ENCODE measurements at regions not wholly inside any gene's neighbourhood (a gene's known extent, or its start where the extent isn't known, plus 50 kb on each side); places are given as distances from the start of the nearest gene placed in this dataset.

- Histone ChIP-seq H3K36me3 (ENCODE audit: insufficient read depth) (no peaks in the 10 kb centered on the region), H3K27me3 (ENCODE audit: insufficient read depth, low read depth) (no peaks in the 10 kb centered on the region), H3K27ac (no peak overlapping the region), H2AFZ (ENCODE audit: low read depth) (no peak overlapping the region), H4K20me1 (ENCODE audit: insufficient read depth) (no peaks in the 10 kb centered on the region), H3K4me1 (ENCODE audit: low read depth, poor library complexity, severe bottlenecking) (no peaks in the 10 kb centered on the region), H3K9ac (no peak overlapping the region), H3K4me3 (IDR thresholded peaks at IDR 0.05; ENCODE audit: insufficient read depth, low read depth, low read length) (no peak overlapping the region), H3K79me2 (ENCODE audit: insufficient read depth, low read depth) (no peaks in the 10 kb centered on the region), H3K4me2 (no peak overlapping the region)
- no peak for TF ChIP-seq CTCF (conservative IDR thresholded peaks at IDR 0.05; ENCODE audit: low read depth, low read length)
These were observed 235.3 kb upstream of the ROPN1 start for GRCh38 chr3:124227150-124227630.

- Histone ChIP-seq H3K4me2 (no peak overlapping the region), H4K20me1 (ENCODE audit: insufficient read depth) (no peaks in the 10 kb centered on the region), H3K27ac (no peak overlapping the region), H3K27me3 (ENCODE audit: insufficient read depth, low read depth) (no peaks in the 10 kb centered on the region), H3K4me1 (ENCODE audit: low read depth, poor library complexity, severe bottlenecking) (no peaks in the 10 kb centered on the region), H2AFZ (ENCODE audit: low read depth) (no peak overlapping the region), H3K4me3 (IDR thresholded peaks at IDR 0.05; ENCODE audit: insufficient read depth, low read depth, low read length) (no peak overlapping the region), H3K9ac (no peak overlapping the region), H3K79me2 (ENCODE audit: insufficient read depth, low read depth) (no peaks in the 10 kb centered on the region), H3K36me3 (ENCODE audit: insufficient read depth) (no peaks in the 10 kb centered on the region)
- no peak for TF ChIP-seq CTCF (conservative IDR thresholded peaks at IDR 0.05; ENCODE audit: low read depth, low read length)
These were observed 237.5 kb upstream of the ROPN1 start for GRCh38 chr3:124229420-124229819.

- Histone ChIP-seq H3K4me3 (IDR thresholded peaks at IDR 0.05; ENCODE audit: insufficient read depth, low read depth, low read length) (no peak overlapping the region), H3K36me3 (ENCODE audit: insufficient read depth) (no peaks in the 10 kb centered on the region)
These were observed 237.9 kb upstream of the ROPN1 start for GRCh38 chr3:124229836-124230235.

GRCh38 chr3:124230432-124230831 lies 238.5 kb upstream of the ROPN1 start:
- Histone ChIP-seq H4K20me1 (ENCODE audit: insufficient read depth) (no peaks in the 10 kb centered on the region), H3K4me3 (IDR thresholded peaks at IDR 0.05; ENCODE audit: insufficient read depth, low read depth, low read length) (no peak overlapping the region), H3K79me2 (ENCODE audit: insufficient read depth, low read depth) (no peaks in the 10 kb centered on the region), H3K9ac (no peak overlapping the region), H3K27me3 (ENCODE audit: insufficient read depth, low read depth) (no peaks in the 10 kb centered on the region), H2AFZ (ENCODE audit: low read depth) (no peak overlapping the region), H3K4me2 (no peak overlapping the region), H3K4me1 (ENCODE audit: low read depth, poor library complexity, severe bottlenecking) (no peaks in the 10 kb centered on the region), H3K36me3 (ENCODE audit: insufficient read depth) (no peaks in the 10 kb centered on the region), H3K27ac (no peak overlapping the region)
- no peak for TF ChIP-seq CTCF (conservative IDR thresholded peaks at IDR 0.05; ENCODE audit: low read depth, low read length)

More at GRCh38 chr3:124229836-124230235, 237.9 kb upstream of the ROPN1 start:
- no peak overlapping the region for H3K9ac ChIP-seq
- no peak overlapping the region for H2AFZ ChIP-seq (ENCODE audit: low read depth)
- no peaks in the 10 kb centered on the region for H3K27me3 ChIP-seq (ENCODE audit: insufficient read depth, low read depth)
- H4K20me1 ChIP-seq (ENCODE audit: insufficient read depth), result no peaks in the 10 kb centered on the region
- no peak overlapping the region for H3K27ac ChIP-seq
- no peak overlapping the region for H3K4me2 ChIP-seq
- no peaks in the 10 kb centered on the region for H3K4me1 ChIP-seq (ENCODE audit: low read depth, poor library complexity, severe bottlenecking)
- H3K79me2 ChIP-seq (ENCODE audit: insufficient read depth, low read depth), result no peaks in the 10 kb centered on the region
- TF ChIP-seq CTCF (conservative IDR thresholded peaks at IDR 0.05; ENCODE audit: low read depth, low read length), result no peak

Data from KMS-11 (cell line).